Peyer's patch (tissue), 4 donors: ENCODE measurements at regions not wholly inside any gene's neighbourhood (a gene's known extent, or its start where the extent isn't known, plus 50 kb on each side); places are given as distances from the start of the nearest gene placed in this dataset.

Experiments used
- POLR2A ChIP-seq, 2 donors: fragments of 450-650 bp; IDR thresholded peaks; one replicate each; pipeline ENCODE4 v1.5.1; 2017; ENCODE audit warnings: antibody characterized with exemption in 2 of 2, mild to moderate bottlenecking in 2 of 2, moderate library complexity in 2 of 2
- TF ChIP-seq, protein P1 (sequence below), 6 experiments: fragments of 450-650 bp in 4 of 6; fragments of 200-600 bp in 2 of 6; sonication (generic) in 1 of 6; IDR thresholded peaks; one replicate each; pipeline ENCODE4 v1.5.1; 2017 to 2019; ENCODE audit warnings: antibody characterized with exemption in 6 of 6, mild to moderate bottlenecking in 3 of 6, moderate library complexity in 1 of 6

- TF ChIP-seq, protein P1, sequence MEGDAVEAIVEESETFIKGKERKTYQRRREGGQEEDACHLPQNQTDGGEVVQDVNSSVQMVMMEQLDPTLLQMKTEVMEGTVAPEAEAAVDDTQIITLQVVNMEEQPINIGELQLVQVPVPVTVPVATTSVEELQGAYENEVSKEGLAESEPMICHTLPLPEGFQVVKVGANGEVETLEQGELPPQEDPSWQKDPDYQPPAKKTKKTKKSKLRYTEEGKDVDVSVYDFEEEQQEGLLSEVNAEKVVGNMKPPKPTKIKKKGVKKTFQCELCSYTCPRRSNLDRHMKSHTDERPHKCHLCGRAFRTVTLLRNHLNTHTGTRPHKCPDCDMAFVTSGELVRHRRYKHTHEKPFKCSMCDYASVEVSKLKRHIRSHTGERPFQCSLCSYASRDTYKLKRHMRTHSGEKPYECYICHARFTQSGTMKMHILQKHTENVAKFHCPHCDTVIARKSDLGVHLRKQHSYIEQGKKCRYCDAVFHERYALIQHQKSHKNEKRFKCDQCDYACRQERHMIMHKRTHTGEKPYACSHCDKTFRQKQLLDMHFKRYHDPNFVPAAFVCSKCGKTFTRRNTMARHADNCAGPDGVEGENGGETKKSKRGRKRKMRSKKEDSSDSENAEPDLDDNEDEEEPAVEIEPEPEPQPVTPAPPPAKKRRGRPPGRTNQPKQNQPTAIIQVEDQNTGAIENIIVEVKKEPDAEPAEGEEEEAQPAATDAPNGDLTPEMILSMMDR (IDR thresholded peaks at IDR 0.05) = no peak
- no peak for TF ChIP-seq POLR2A (IDR thresholded peaks at IDR 0.05)
These were observed 471.7 kb downstream of the EFNB2 start for GRCh38 chr13:106063591-106064313.
